T47D (cell line): ENCODE measurements at regions not wholly inside any gene's neighbourhood (a gene's known extent, or its start where the extent isn't known, plus 50 kb on each side); places are given as distances from the start of the nearest gene placed in this dataset.

ENCODE experiments used
- DNase-seq, 2 experiments: peaks; one replicate each; pipeline versions ENCODE4 v3.0.0 to v3.0.0-alpha.2; 2011 to 2012; ENCODE audit warnings: low read depth in 1 of 2, low spot score in 1 of 2
- JUND ChIP-seq: IDR thresholded peaks from 2 replicates; pipeline ENCODE4 v1.6.1; 2012; ENCODE audit warnings: low read depth
- in situ Hi-C: cut with HindIII; loops from 2 replicates; pipeline ENCODE4 v1.10.0; 2016; ENCODE audit warnings: low sequenced_read_pairs, low pct_unique_long_range_greater_than_20kb

- in situ Hi-C loops, result no loop called here
- TF ChIP-seq JUND, result no peak
- no peak for DNase-seq
These were observed 1448.0 kb upstream of the MIR17HG start for GRCh38 chr13:89899302-89900103.

- TF ChIP-seq JUND, result no peak
- DNase-seq, result peak in 1 of 2 experiments; percentile 3
- in situ Hi-C loops, result no loop called here
These were observed 1447.3 kb upstream of the MIR17HG start for GRCh38 chr13:89900104-89900765.

GRCh38 chr13:89902223-89902622 is 1445.3 kb upstream of the MIR17HG start:
- no peak for TF ChIP-seq JUND
- in situ Hi-C loops, result no loop called here
- no peak for DNase-seq

- in situ Hi-C loops, result no loop called here
- no peak for TF ChIP-seq JUND
These were observed 1444.4 kb upstream of the MIR17HG start for GRCh38 chr13:89903115-89903514.

GRCh38 chr13:89910166-89910565 is 1437.3 kb upstream of the MIR17HG start:
- TF ChIP-seq JUND, result no peak
- no peak for DNase-seq
- in situ Hi-C loops, result no loop called here

More at GRCh38 chr13:89903115-89903514, 1444.4 kb upstream of the MIR17HG start:
- no peak for DNase-seq

GRCh38 chr13:89916551-89916950 is 1430.9 kb upstream of the MIR17HG start:
- no peak for DNase-seq
- in situ Hi-C loops, result no loop called here
- TF ChIP-seq JUND, result no peak

- no peak for DNase-seq
- no peak for TF ChIP-seq JUND
- in situ Hi-C loops, result no loop called here
These were observed 1427.0 kb upstream of the MIR17HG start for GRCh38 chr13:89920461-89920860.

GRCh38 chr13:89923052-89923451 is 1424.4 kb upstream of the MIR17HG start:
- no peak for DNase-seq
- in situ Hi-C loops, result no loop called here

GRCh38 chr13:89923736-89924135 is 1423.8 kb upstream of the MIR17HG start:
- DNase-seq, result no peak
- in situ Hi-C loops, result no loop called here
- TF ChIP-seq JUND, result no peak

More at GRCh38 chr13:89923052-89923451, 1424.4 kb upstream of the MIR17HG start:
- no peak for TF ChIP-seq JUND

- TF ChIP-seq JUND, result no peak
- in situ Hi-C loops, result no loop called here
- peak; percentile 9 to 55 for DNase-seq
These were observed 1422.4 kb upstream of the MIR17HG start for GRCh38 chr13:89925107-89925506.

GRCh38 chr13:89930861-89931260 is 1416.6 kb upstream of the MIR17HG start:
- in situ Hi-C loops, result no loop called here
- TF ChIP-seq JUND, result no peak
- DNase-seq, result no peak

GRCh38 chr13:89932902-89933301 is 1414.6 kb upstream of the MIR17HG start:
- DNase-seq, result peak in 1 of 2 experiments; percentile 11
- TF ChIP-seq JUND, result no peak
- in situ Hi-C loops, result no loop called here

GRCh38 chr13:89936256-89936655 is 1411.2 kb upstream of the MIR17HG start:
- DNase-seq, result no peak
- in situ Hi-C loops, result no loop called here
- TF ChIP-seq JUND, result no peak
